CD4-positive, CD25-positive, alpha-beta regulatory T cell (primary cell): ENCODE measurements at regions not wholly inside any gene's neighbourhood (a gene's known extent, or its start where the extent isn't known, plus 50 kb on each side); places are given as distances from the start of the nearest gene placed in this dataset.

Experiments
- ATAC-seq, 2 donors: fragments of 150-1000 bp; cut with Tn5 transposase; one replicate each; pipeline ENCODE4 v1.10.0; 2021; ENCODE audit warnings: low read depth in 2 of 2, moderate number of reproducible peaks in 2 of 2, moderate library complexity in 1 of 2
- DNase-seq, 3 donors: peaks; one replicate each; pipeline versions ENCODE4 v3.0.0 to v3.0.0-alpha.2; 2012 to 2022; ENCODE audit warnings: mixed read lengths in 1 of 3
- H3K27ac ChIP-seq: one replicate; pipeline ENCODE4 v1.7.0; 2013; ENCODE audit warnings: mild to moderate bottlenecking, low read length; ENCODE audit not compliant: insufficient read depth, poor library complexity, severe bottlenecking
- H3K27me3 ChIP-seq: one replicate; pipeline ENCODE4 v1.7.0; 2013; ENCODE audit warnings: low read length; ENCODE audit not compliant: control insufficient read depth, insufficient read depth
- H3K36me3 ChIP-seq: one replicate; pipeline ENCODE4 v1.7.0; 2013; ENCODE audit warnings: mild to moderate bottlenecking, low read length, moderate library complexity; ENCODE audit not compliant: control insufficient read depth, insufficient read depth
- H3K4me1 ChIP-seq: 2 replicates; pipeline ENCODE4 v1.7.0; 2013; ENCODE audit warnings: mild to moderate bottlenecking, low read length; ENCODE audit not compliant: insufficient read depth, control insufficient read depth, poor library complexity, severe bottlenecking
- H3K4me3 ChIP-seq: one replicate; pipeline ENCODE4 v1.7.0; 2013; ENCODE audit warnings: low read depth, mild to moderate bottlenecking, low read length, moderate library complexity
- H3K9me3 ChIP-seq, 2 experiments: 1 replicate in 1 of 2; 2 replicates in 1 of 2; pipeline ENCODE4 v1.7.0; 2013; ENCODE audit warnings: low read length in 2 of 2, mild to moderate bottlenecking in 1 of 2, moderate library complexity in 1 of 2; ENCODE audit not compliant: control insufficient read depth in 2 of 2
- H3K27ac Mint-ChIP-seq, 3 donors: one replicate each; pipeline ENCODE4 v1.8.0; 2020 to 2022; ENCODE audit warnings: mild to moderate bottlenecking in 3 of 3, mixed read lengths in 3 of 3, moderate library complexity in 2 of 3
- H3K27me3 Mint-ChIP-seq: one replicate; pipeline ENCODE4 v1.8.0; 2022; ENCODE audit warnings: mild to moderate bottlenecking, mixed read lengths
- H3K36me3 Mint-ChIP-seq: one replicate; pipeline ENCODE4 v1.8.0; 2020; ENCODE audit warnings: mixed read lengths
- H3K4me1 Mint-ChIP-seq, 4 donors: one replicate each; pipeline ENCODE4 v1.8.0; 2020 to 2022; ENCODE audit warnings: mixed read lengths in 4 of 4, mild to moderate bottlenecking in 1 of 4
- H3K4me3 Mint-ChIP-seq, 4 donors: one replicate each; pipeline ENCODE4 v1.8.0; 2020 to 2022; ENCODE audit warnings: mild to moderate bottlenecking in 4 of 4, mixed read lengths in 4 of 4, moderate library complexity in 3 of 4
- H3K9me3 Mint-ChIP-seq, 7 donors: one replicate each; pipeline ENCODE4 v1.8.0; 2020 to 2022; ENCODE audit warnings: mixed read lengths in 7 of 7, mild to moderate bottlenecking in 3 of 7, moderate library complexity in 2 of 7

- no peak overlapping the region for H3K4me3 ChIP-seq
- peak overlapping the region in 2 of 4 donors; percentile 44 to 71 for H3K4me3 Mint-ChIP-seq
- H3K27ac Mint-ChIP-seq: peak overlapping the region; percentile 32 to 97 (median 91)
- H3K27me3 ChIP-seq: no peaks in the 10 kb centered on the region
- H3K27ac ChIP-seq: no peak overlapping the region
- no peaks in the 10 kb centered on the region for H3K9me3 ChIP-seq
- no peaks in the 10 kb centered on the region for H3K9me3 Mint-ChIP-seq
- peaks cover 43% of the 10 kb centered on the region for H3K4me1 ChIP-seq
- H3K36me3 Mint-ChIP-seq: no peaks in the 10 kb centered on the region
- DNase-seq: no peak
- peaks cover 4 to 61% (median 39%) of the 10 kb centered on the region in 4 donors for H3K4me1 Mint-ChIP-seq
- H3K27me3 Mint-ChIP-seq: peaks cover 10% of the 10 kb centered on the region
- no peak for ATAC-seq
- H3K36me3 ChIP-seq: no peaks in the 10 kb centered on the region
These were observed 51.1 kb upstream of the BEGAIN start for GRCh38 chr14:100638211-100638855.

- peaks cover 45% of the 10 kb centered on the region for H3K4me1 ChIP-seq
- no peaks in the 10 kb centered on the region for H3K36me3 Mint-ChIP-seq
These were observed 52.1 kb upstream of the BEGAIN start for GRCh38 chr14:100639280-100639679.

GRCh38 chr14:100640471-100641273 is 53.5 kb upstream of the BEGAIN start:
- Histone ChIP-seq H3K4me1 (peaks cover 59% of the 10 kb centered on the region), H3K27ac (peak overlapping the region; percentile 54), H3K27me3 (no peaks in the 10 kb centered on the region), H3K9me3 (no peaks in the 10 kb centered on the region), H3K36me3 (no peaks in the 10 kb centered on the region), H3K4me3 (peak overlapping the region; percentile 51)
- no peaks in the 10 kb centered on the region for H3K9me3 Mint-ChIP-seq
- peak; percentile 94 to 96 for ATAC-seq
- H3K4me1 Mint-ChIP-seq: peaks cover 18 to 85% (median 49%) of the 10 kb centered on the region in 4 donors
- H3K4me3 Mint-ChIP-seq: peak overlapping the region; percentile 81 to 90 (median 88)
- no peaks in the 10 kb centered on the region for H3K36me3 Mint-ChIP-seq
- peak; percentile 22 to 96 (median 77) for DNase-seq
- peak overlapping the region; percentile 91 to 98 (median 97) for H3K27ac Mint-ChIP-seq
- H3K27me3 Mint-ChIP-seq: peaks cover 10% of the 10 kb centered on the region

More at GRCh38 chr14:100639280-100639679, 52.1 kb upstream of the BEGAIN start:
- Mint-ChIP-seq H3K9me3 (no peaks in the 10 kb centered on the region), H3K4me1 (peaks cover 6 to 71% (median 40%) of the 10 kb centered on the region in 4 donors), H3K27ac (peak overlapping the region; percentile 83 to 97 (median 91)), H3K4me3 (peak overlapping the region in 3 of 4 donors; percentile 52 to 74 (median 71)), H3K27me3 (peaks cover 10% of the 10 kb centered on the region)
- Histone ChIP-seq H3K9me3 (no peaks in the 10 kb centered on the region), H3K27me3 (no peaks in the 10 kb centered on the region), H3K4me3 (no peak overlapping the region), H3K36me3 (no peaks in the 10 kb centered on the region), H3K27ac (peak overlapping the region; percentile 15)
- no peak for ATAC-seq
- no peak for DNase-seq

GRCh38 chr14:100641274-100641860 is 54.1 kb upstream of the BEGAIN start:
- Mint-ChIP-seq H3K27ac (peak overlapping the region; percentile 89 to 97 (median 91)), H3K4me3 (peak overlapping the region in 3 of 4 donors; percentile 15 to 66 (median 43)), H3K36me3 (no peaks in the 10 kb centered on the region), H3K9me3 (peaks cover 0 to 3% (median 0%) of the 10 kb centered on the region in 7 donors), H3K27me3 (peaks cover 10% of the 10 kb centered on the region), H3K4me1 (peaks cover 21 to 89% (median 53%) of the 10 kb centered on the region in 4 donors)
- no peak for DNase-seq
- Histone ChIP-seq H3K4me3 (no peak overlapping the region), H3K27me3 (no peaks in the 10 kb centered on the region), H3K4me1 (peaks cover 63% of the 10 kb centered on the region), H3K27ac (no peak overlapping the region), H3K36me3 (no peaks in the 10 kb centered on the region), H3K9me3 (no peaks in the 10 kb centered on the region)
- ATAC-seq: no peak

- peaks cover 7% of the 10 kb centered on the region for H3K27me3 Mint-ChIP-seq
- H3K9me3 ChIP-seq: no peaks in the 10 kb centered on the region
- peak overlapping the region; percentile 27 to 84 (median 78) for H3K27ac Mint-ChIP-seq
These were observed 56.2 kb upstream of the BEGAIN start for GRCh38 chr14:100643426-100643825.

GRCh38 chr14:100644383-100644782 is 57.2 kb upstream of the BEGAIN start:
- peak overlapping the region in 2 of 4 donors; percentile 41 to 55 for H3K4me3 Mint-ChIP-seq
- Histone ChIP-seq H3K36me3 (no peaks in the 10 kb centered on the region), H3K27me3 (no peaks in the 10 kb centered on the region), H3K27ac (no peak overlapping the region), H3K9me3 (no peaks in the 10 kb centered on the region), H3K4me3 (peak overlapping the region; percentile 18), H3K4me1 (peaks cover 46% of the 10 kb centered on the region)
- H3K4me1 Mint-ChIP-seq: peaks cover 21 to 67% (median 47%) of the 10 kb centered on the region in 4 donors
- ATAC-seq (no peak), DNase-seq (peak in 1 of 3 donors; percentile 35)
- H3K27me3 Mint-ChIP-seq: peaks cover 7% of the 10 kb centered on the region
- peaks cover 0 to 3% (median 0%) of the 10 kb centered on the region in 7 donors for H3K9me3 Mint-ChIP-seq
- H3K27ac Mint-ChIP-seq: peak overlapping the region in 2 of 3 donors; percentile 7 to 31
- no peaks in the 10 kb centered on the region for H3K36me3 Mint-ChIP-seq

More at GRCh38 chr14:100643426-100643825, 56.2 kb upstream of the BEGAIN start:
- Histone ChIP-seq H3K27me3 (no peaks in the 10 kb centered on the region), H3K36me3 (no peaks in the 10 kb centered on the region), H3K4me3 (no peak overlapping the region), H3K27ac (no peak overlapping the region), H3K4me1 (peaks cover 56% of the 10 kb centered on the region)
- Mint-ChIP-seq H3K4me3 (peak overlapping the region in 1 of 4 donors; percentile 55), H3K9me3 (peaks cover 0 to 3% (median 0%) of the 10 kb centered on the region in 7 donors), H3K36me3 (no peaks in the 10 kb centered on the region), H3K4me1 (peaks cover 21 to 75% (median 53%) of the 10 kb centered on the region in 4 donors)
- DNase-seq: no peak
- ATAC-seq: no peak

GRCh38 chr14:100644784-100645183 is 57.6 kb upstream of the BEGAIN start:
- no peak overlapping the region for H3K27ac ChIP-seq
- peaks cover 7% of the 10 kb centered on the region for H3K27me3 Mint-ChIP-seq
- peak overlapping the region; percentile 7 to 94 (median 62) for H3K27ac Mint-ChIP-seq
- H3K36me3 Mint-ChIP-seq: no peaks in the 10 kb centered on the region
- peaks cover 21 to 63% (median 43%) of the 10 kb centered on the region in 4 donors for H3K4me1 Mint-ChIP-seq
- peaks cover 0 to 3% (median 0%) of the 10 kb centered on the region in 7 donors for H3K9me3 Mint-ChIP-seq
- peaks cover 42% of the 10 kb centered on the region for H3K4me1 ChIP-seq
- no peaks in the 10 kb centered on the region for H3K9me3 ChIP-seq
- peak in 1 of 3 donors; percentile 56 for DNase-seq
- H3K36me3 ChIP-seq: no peaks in the 10 kb centered on the region
- H3K4me3 ChIP-seq: peak overlapping the region; percentile 18
- no peak for ATAC-seq
- no peaks in the 10 kb centered on the region for H3K27me3 ChIP-seq
- peak overlapping the region; percentile 14 to 55 (median 32) for H3K4me3 Mint-ChIP-seq
